Loucy (cell line): ENCODE measurements at regions not wholly inside any gene's neighbourhood (a gene's known extent, or its start where the extent isn't known, plus 50 kb on each side); places are given as distances from the start of the nearest gene placed in this dataset.
A peak's percentile ranks its signal among the peaks of the same experiment; 100 is the strongest.

ENCODE experiments used
- H2AFZ ChIP-seq: fragments of 200-600 bp; sonication (generic); 2 replicates; pipeline ENCODE4 v1.6.0; 2016; ENCODE audit warnings: antibody characterized with exemption, mild to moderate bottlenecking, low read length, moderate library complexity
- H3F3A ChIP-seq: fragments of 200-600 bp; 2 replicates; pipeline ENCODE4 v1.6.0; 2016; ENCODE audit warnings: antibody characterized with exemption, low read depth, mild to moderate bottlenecking
- H3K27me3 ChIP-seq: fragments of 200-600 bp; sonication (generic); 2 replicates; pipeline ENCODE4 v1.6.1; 2014; ENCODE audit warnings: low read length, mild to moderate bottlenecking; ENCODE audit not compliant: insufficient read depth, poor library complexity, severe bottlenecking
- H3K36me3 ChIP-seq: fragments of 200-600 bp; sonication (generic); 2 replicates; pipeline ENCODE4 v1.6.1; 2016; ENCODE audit warnings: low read length; ENCODE audit not compliant: insufficient read depth
- H3K4me1 ChIP-seq: fragments of 200-600 bp; sonication (generic); 2 replicates; pipeline ENCODE4 v1.5.1; 2014; ENCODE audit warnings: low read length, mild to moderate bottlenecking; ENCODE audit not compliant: insufficient read depth, poor library complexity, severe bottlenecking
- H3K4me2 ChIP-seq: fragments of 200-600 bp; sonication (generic); 2 replicates; pipeline ENCODE4 v1.6.0; 2014; ENCODE audit warnings: antibody characterized with exemption, low read length, low read depth, mild to moderate bottlenecking; ENCODE audit not compliant: poor library complexity, severe bottlenecking
- H3K4me3 ChIP-seq: fragments of 200-600 bp; sonication (generic); 2 replicates; pipeline ENCODE4 v1.5.1; 2014; ENCODE audit warnings: low read length, mild to moderate bottlenecking, mixed read lengths; ENCODE audit not compliant: poor library complexity, severe bottlenecking
- H3K79me2 ChIP-seq: fragments of 200-600 bp; sonication (generic); 2 replicates; pipeline ENCODE4 v1.6.1; 2014; ENCODE audit warnings: low read length; ENCODE audit not compliant: insufficient read depth
- H3K9ac ChIP-seq: fragments of 200-600 bp; sonication (generic); 2 replicates; pipeline ENCODE4 v1.6.0; 2014; ENCODE audit warnings: mild to moderate bottlenecking, low read depth, low read length, moderate library complexity; ENCODE audit not compliant: poor library complexity, severe bottlenecking
- H3K9me2 ChIP-seq: fragments of 200-600 bp; sonication (generic); replicated peaks from 2 replicates; pipeline ENCODE4 v1.6.1; 2016; ENCODE audit warnings: low read depth, low read length, mixed read lengths
- H3K9me3 ChIP-seq: fragments of 200-600 bp; sonication (generic); 2 replicates; pipeline ENCODE4 v1.6.1; 2014; ENCODE audit warnings: mild to moderate bottlenecking, antibody characterized with exemption, low read length, low read depth; ENCODE audit not compliant: insufficient read depth
- H4K20me1 ChIP-seq: fragments of 200-600 bp; sonication (generic); 2 replicates; pipeline ENCODE4 v1.6.0; 2014; ENCODE audit warnings: antibody characterized with exemption, low read length, mild to moderate bottlenecking; ENCODE audit not compliant: insufficient read depth, poor library complexity, severe bottlenecking
- EZH2phosphoT487 ChIP-seq: fragments of 200-600 bp; IDR thresholded peaks from 2 replicates; pipeline ENCODE4 v1.6.1; 2018; ENCODE audit warnings: antibody characterized with exemption, mild to moderate bottlenecking, moderate library complexity, borderline replicate concordance
- TF ChIP-seq, protein P1 (sequence below): fragments of 200-600 bp; sonication (generic); conservative IDR thresholded peaks from 2 replicates; pipeline ENCODE4 v1.5.1; 2014; ENCODE audit warnings: mild to moderate bottlenecking, antibody characterized with exemption, low read length

DNA sequence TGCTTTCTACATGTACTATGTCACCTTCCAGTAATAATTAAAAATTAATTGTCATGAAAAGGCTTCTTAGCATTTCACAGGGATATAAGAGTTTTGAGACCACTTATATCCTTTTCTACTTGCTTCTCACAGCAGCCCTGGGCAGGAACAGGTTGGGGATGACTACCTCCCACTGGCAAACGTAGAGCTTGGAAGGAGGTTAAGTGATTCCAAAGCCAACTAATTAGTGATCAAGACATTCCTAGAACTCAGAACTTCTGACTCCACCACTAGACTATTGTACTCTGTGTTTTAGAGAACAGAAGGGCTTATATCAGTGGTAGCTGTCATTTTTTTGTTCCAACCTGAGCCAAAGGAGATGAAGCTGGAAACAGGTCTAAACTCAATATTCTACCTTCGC is 364.5 kb upstream of the BOD1L1 start:
- Histone ChIP-seq H2AFZ (no peak overlapping the region; the same call in 1 of the 2 replicates), H4K20me1 (no peaks in the 10 kb centered on the region), H3K79me2 (no peaks in the 10 kb centered on the region), H3K36me3 (no peaks in the 10 kb centered on the region), H3K4me3 (no peak overlapping the region), H3F3A (no peaks in the 10 kb centered on the region), H3K9me2 (no peaks in the 10 kb centered on the region), H3K4me1 (peaks cover 3% of the 10 kb centered on the region), H3K9me3 (no peaks in the 10 kb centered on the region), H3K27me3 (no peaks in the 10 kb centered on the region), H3K9ac (no peak overlapping the region), H3K4me2 (no peak overlapping the region)
- no peak for TF ChIP-seq EZH2phosphoT487
- TF ChIP-seq, protein P1, sequence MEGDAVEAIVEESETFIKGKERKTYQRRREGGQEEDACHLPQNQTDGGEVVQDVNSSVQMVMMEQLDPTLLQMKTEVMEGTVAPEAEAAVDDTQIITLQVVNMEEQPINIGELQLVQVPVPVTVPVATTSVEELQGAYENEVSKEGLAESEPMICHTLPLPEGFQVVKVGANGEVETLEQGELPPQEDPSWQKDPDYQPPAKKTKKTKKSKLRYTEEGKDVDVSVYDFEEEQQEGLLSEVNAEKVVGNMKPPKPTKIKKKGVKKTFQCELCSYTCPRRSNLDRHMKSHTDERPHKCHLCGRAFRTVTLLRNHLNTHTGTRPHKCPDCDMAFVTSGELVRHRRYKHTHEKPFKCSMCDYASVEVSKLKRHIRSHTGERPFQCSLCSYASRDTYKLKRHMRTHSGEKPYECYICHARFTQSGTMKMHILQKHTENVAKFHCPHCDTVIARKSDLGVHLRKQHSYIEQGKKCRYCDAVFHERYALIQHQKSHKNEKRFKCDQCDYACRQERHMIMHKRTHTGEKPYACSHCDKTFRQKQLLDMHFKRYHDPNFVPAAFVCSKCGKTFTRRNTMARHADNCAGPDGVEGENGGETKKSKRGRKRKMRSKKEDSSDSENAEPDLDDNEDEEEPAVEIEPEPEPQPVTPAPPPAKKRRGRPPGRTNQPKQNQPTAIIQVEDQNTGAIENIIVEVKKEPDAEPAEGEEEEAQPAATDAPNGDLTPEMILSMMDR: no peak

DNA sequence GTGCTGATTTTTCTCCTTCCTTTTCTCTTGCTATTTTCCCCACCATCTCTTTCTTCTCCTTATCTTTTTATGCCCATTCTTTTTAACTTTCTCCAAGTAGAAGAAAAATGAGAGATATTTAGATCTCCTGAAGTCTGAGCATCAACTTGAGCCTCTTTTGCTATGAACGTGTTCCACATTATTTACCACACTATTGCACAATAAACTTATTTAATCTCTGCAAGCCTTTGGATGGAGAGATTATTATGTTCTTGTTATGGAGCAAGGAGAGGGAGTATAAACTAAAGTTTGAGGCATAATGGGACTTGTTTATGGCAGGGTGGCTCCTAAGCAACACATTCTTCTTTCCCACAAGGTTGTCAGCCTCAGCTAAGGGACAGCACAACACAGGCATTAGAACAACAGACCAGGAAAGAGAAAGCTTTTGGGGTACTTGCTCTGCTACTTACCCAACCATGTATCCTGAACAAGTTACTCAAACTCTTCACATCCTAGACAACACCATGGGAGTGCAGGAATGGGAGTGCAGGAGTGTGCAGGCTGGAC is 365.5 kb upstream of the BOD1L1 start:
- Histone ChIP-seq H3K9me2 (no peaks in the 10 kb centered on the region), H4K20me1 (no peaks in the 10 kb centered on the region), H3K9me3 (no peaks in the 10 kb centered on the region), H3K4me1 (peaks cover 3% of the 10 kb centered on the region), H3F3A (no peaks in the 10 kb centered on the region), H3K36me3 (no peaks in the 10 kb centered on the region), H3K79me2 (no peaks in the 10 kb centered on the region), H3K4me3 (no peak overlapping the region), H3K9ac (no peak overlapping the region), H3K27me3 (no peaks in the 10 kb centered on the region), H2AFZ (peak overlapping the region; percentile 42; the same call in 1 of the 2 replicates), H3K4me2 (no peak overlapping the region)
- TF ChIP-seq, protein P1: no peak
- no peak for TF ChIP-seq EZH2phosphoT487

DNA sequence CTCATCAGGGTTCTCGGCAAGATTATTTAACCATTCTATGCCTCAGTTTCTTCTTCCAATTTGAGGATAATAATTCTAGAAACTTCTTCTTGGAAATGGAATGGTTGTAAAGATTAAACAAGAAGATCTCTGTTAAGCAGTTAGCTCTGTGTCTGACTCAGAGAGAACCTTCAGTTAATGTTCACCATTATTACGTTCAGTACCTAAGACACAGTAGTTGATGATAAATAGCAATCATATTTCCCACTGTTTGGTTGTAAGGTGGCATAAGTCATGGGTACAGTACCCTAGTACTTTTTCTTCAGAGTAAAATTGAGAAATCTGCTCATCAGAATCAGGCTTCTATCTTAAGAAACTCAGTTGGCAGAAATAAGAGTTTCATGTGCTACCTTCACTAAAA is 366.5 kb upstream of the BOD1L1 start:
- Histone ChIP-seq H3K27me3 (no peaks in the 10 kb centered on the region), H3K9me2 (no peaks in the 10 kb centered on the region), H3K36me3 (no peaks in the 10 kb centered on the region), H3K4me3 (no peak overlapping the region), H3K9me3 (no peaks in the 10 kb centered on the region), H3K4me2 (no peak overlapping the region), H4K20me1 (no peaks in the 10 kb centered on the region), H3K4me1 (peaks cover 3% of the 10 kb centered on the region), H3F3A (no peaks in the 10 kb centered on the region), H2AFZ (no peak overlapping the region), H3K79me2 (no peaks in the 10 kb centered on the region), H3K9ac (no peak overlapping the region)
- TF ChIP-seq, protein P1: no peak
- TF ChIP-seq EZH2phosphoT487: no peak
